ENCODE measurements at regions not wholly inside any gene's neighbourhood (a gene's known extent, or its start where the extent isn't known, plus 50 kb on each side); places are given as distances from the start of the nearest gene placed in this dataset.

GRCh38 chr7:438361-438760 is 81.3 kb downstream of the PDGFA start:
- peaks cover 8% of the 10 kb centered on the region for H3K4me1 Mint-ChIP-seq
- no peaks in the 10 kb centered on the region for H3K9me3 Mint-ChIP-seq
- Histone ChIP-seq H3K27me3 (ENCODE audit: control insufficient read depth, insufficient read depth, low read length, poor library complexity, severe bottlenecking) (no peaks in the 10 kb centered on the region), H3K4me3 (ENCODE audit: low read length) (no peak overlapping the region), H3K9ac (ENCODE audit: extremely low read depth, low read length, poor library complexity, severe bottlenecking) (no peak overlapping the region), H3K9me3 (ENCODE audit: control insufficient read depth, low read length) (no peaks in the 10 kb centered on the region), H3K36me3 (ENCODE audit: control insufficient read depth, insufficient read depth, low read length) (no peaks in the 10 kb centered on the region), H3K27ac (ENCODE audit: low read depth, low read length) (no peak overlapping the region), H3K4me1 (ENCODE audit: control insufficient read depth, insufficient read depth, low read length) (peaks cover 5% of the 10 kb centered on the region)
- no peak overlapping the region for H3K4me3 Mint-ChIP-seq
- H3K27me3 Mint-ChIP-seq (ENCODE audit: insufficient read depth) = peaks cover 2% of the 10 kb centered on the region
- no peak overlapping the region for H3K27ac Mint-ChIP-seq
- no peaks in the 10 kb centered on the region for H3K36me3 Mint-ChIP-seq (ENCODE audit: low read depth)
- no peak for DNase-seq
- TF ChIP-seq CTCF (conservative IDR thresholded peaks at IDR 0.05) = no peak
- 89 to 100% methylated on average over 3 to 7 of the region's 7 CpGs for WGBS, 2 experiments (ENCODE audit: insufficient coverage in 1 of 2, insufficient read length in 1 of 2)

GRCh38 chr7:438916-439315 is 80.7 kb downstream of the PDGFA start:
- 93 to 94% methylated on average over 14 of the region's 14 CpGs for WGBS, 2 experiments (ENCODE audit: insufficient coverage in 1 of 2, insufficient read length in 1 of 2)
- H3K4me1 ChIP-seq (ENCODE audit: control insufficient read depth, insufficient read depth, low read length) = peaks cover 5% of the 10 kb centered on the region

GRCh38 chr7:440059-440749 is 79.4 kb downstream of the PDGFA start:
- no peak overlapping the region for H3K4me3 Mint-ChIP-seq
- no peak overlapping the region for H3K9ac ChIP-seq (ENCODE audit: extremely low read depth, low read length, poor library complexity, severe bottlenecking)
- H3K27me3 ChIP-seq (ENCODE audit: control insufficient read depth, insufficient read depth, low read length, poor library complexity, severe bottlenecking) = no peaks in the 10 kb centered on the region
- H3K4me1 Mint-ChIP-seq = peaks cover 2% of the 10 kb centered on the region
- no peak for TF ChIP-seq CTCF (conservative IDR thresholded peaks at IDR 0.05)
- H3K4me3 ChIP-seq (ENCODE audit: low read length) = no peak overlapping the region
- H3K36me3 ChIP-seq (ENCODE audit: control insufficient read depth, insufficient read depth, low read length) = no peaks in the 10 kb centered on the region
- peaks cover 2% of the 10 kb centered on the region for H3K27me3 Mint-ChIP-seq (ENCODE audit: insufficient read depth)
- no peaks in the 10 kb centered on the region for H3K9me3 ChIP-seq (ENCODE audit: control insufficient read depth, low read length)
- H3K27ac Mint-ChIP-seq = no peak overlapping the region
- 83 to 95% methylated on average over 7 to 10 of the region's 10 CpGs for WGBS, 2 experiments (ENCODE audit: insufficient coverage in 1 of 2, insufficient read length in 1 of 2)
- no peaks in the 10 kb centered on the region for H3K36me3 Mint-ChIP-seq (ENCODE audit: low read depth)
- peaks cover 3% of the 10 kb centered on the region for H3K4me1 ChIP-seq (ENCODE audit: control insufficient read depth, insufficient read depth, low read length)
- no peak for DNase-seq
- no peak overlapping the region for H3K27ac ChIP-seq (ENCODE audit: low read depth, low read length)
- no peaks in the 10 kb centered on the region for H3K9me3 Mint-ChIP-seq

More at GRCh38 chr7:438916-439315, 80.7 kb downstream of the PDGFA start:
- Mint-ChIP-seq H3K27me3 (ENCODE audit: insufficient read depth) (peaks cover 2% of the 10 kb centered on the region), H3K4me3 (no peak overlapping the region), H3K9me3 (no peaks in the 10 kb centered on the region), H3K27ac (no peak overlapping the region), H3K4me1 (peaks cover 8% of the 10 kb centered on the region), H3K36me3 (ENCODE audit: low read depth) (no peaks in the 10 kb centered on the region)
- Histone ChIP-seq H3K27me3 (ENCODE audit: control insufficient read depth, insufficient read depth, low read length, poor library complexity, severe bottlenecking) (no peaks in the 10 kb centered on the region), H3K9me3 (ENCODE audit: control insufficient read depth, low read length) (no peaks in the 10 kb centered on the region), H3K9ac (ENCODE audit: extremely low read depth, low read length, poor library complexity, severe bottlenecking) (no peak overlapping the region), H3K36me3 (ENCODE audit: control insufficient read depth, insufficient read depth, low read length) (no peaks in the 10 kb centered on the region), H3K4me3 (ENCODE audit: low read length) (no peak overlapping the region), H3K27ac (ENCODE audit: low read depth, low read length) (no peak overlapping the region)
- DNase-seq = no peak
- TF ChIP-seq CTCF (conservative IDR thresholded peaks at IDR 0.05) = no peak

Data from endodermal cell (in vitro differentiated cells).